ENCODE measurements at regions not wholly inside any gene's neighbourhood (a gene's known extent, or its start where the extent isn't known, plus 50 kb on each side); places are given as distances from the start of the nearest gene placed in this dataset.

DNA sequence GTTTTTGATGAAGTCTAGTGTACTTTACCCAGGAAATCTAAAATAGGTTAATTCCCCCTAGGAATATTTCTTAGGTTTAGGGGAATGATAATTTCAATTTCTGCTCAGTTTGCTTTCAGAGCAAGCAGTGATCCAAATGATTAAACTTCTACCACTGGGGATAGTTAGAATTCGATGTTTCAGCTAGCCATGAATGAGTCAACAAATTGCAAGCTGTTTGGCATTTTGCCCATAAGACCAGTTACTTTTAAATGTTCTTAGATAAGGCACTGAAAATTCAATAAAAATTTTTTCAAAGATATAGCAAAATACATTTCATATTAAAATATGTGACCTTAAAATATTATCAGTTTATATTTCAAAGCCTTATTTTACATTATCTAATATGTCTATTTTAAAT lies 993.6 kb downstream of the ARAP2 start:
- no peak for DNase-seq

DNA sequence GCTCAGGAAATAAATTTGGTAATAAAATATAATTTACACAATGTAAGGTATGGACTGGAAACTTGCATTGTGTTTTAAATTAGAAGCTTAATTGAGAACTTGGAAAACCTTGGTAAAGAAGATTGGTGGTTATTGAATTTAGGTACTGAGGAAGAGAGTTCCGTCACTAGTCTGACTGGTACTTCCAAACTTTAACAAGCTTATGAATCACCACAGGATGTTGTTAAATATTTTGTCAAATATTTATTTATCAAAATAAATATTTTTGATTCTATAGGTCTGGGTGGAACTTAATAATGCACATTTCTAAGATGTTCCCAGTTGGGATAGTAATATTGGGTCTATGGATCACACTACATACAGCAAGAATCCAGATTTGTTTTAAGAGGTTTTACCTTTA lies 992.2 kb downstream of the ARAP2 start:
- DNase-seq: no peak

DNA sequence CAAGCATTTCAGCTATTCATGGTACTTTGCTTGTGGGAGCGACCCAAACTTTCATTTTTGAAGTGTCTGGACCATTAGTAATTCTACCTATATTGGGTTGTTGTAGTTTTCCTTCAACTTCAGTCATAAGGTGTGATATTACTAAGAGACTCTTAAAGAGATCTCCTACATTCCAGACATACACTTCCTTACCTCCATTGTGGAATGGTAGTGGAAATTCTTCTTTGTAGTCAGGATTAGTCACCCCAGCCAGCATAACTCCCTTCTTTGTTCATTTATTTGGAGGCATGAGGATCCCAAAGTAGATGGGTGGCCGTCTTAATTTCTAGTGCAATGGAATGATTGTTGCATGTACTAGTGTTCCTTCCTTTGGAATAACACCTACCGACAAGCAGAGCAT lies 991.4 kb downstream of the ARAP2 start:
- DNase-seq: no peak

DNA sequence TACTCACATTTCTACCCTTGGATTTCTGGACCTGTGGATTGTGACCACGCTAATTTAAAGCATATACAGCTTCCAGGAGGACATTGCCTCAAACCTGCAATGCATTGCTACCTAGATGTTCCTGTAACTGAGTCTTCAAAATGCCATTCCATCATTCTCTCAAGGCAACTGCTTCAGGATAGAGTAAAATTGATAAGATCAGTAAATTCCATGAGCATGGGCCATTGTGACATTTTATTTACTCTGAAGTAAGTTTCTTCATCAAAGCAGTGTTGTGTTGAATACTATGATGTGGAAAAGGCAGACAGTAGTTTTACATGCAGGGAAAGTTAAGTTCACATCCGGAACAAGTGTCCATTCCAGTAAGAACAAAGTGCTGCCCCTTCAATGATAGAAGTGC lies 991.0 kb downstream of the ARAP2 start:
- DNase-seq: no peak

DNA sequence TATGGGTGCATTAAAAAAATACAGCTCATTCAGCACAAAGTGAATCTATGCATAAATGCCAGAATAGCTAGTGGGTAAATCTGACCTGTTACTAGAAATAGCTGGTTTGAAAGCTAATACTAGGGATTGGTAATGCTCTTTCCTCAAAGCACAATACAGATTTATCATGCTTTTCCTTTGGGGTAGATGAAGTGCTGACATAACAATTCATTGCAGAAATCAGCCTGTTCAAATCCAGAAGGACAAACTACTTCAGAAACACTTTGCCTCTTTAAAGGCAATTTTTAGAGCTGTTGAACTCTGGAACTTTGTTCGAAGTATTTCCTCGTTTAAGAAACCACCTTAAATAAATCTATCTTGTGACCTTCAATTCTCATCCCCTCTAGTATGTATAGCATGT lies 957.9 kb downstream of the ARAP2 start:
- DNase-seq: no peak

DNA sequence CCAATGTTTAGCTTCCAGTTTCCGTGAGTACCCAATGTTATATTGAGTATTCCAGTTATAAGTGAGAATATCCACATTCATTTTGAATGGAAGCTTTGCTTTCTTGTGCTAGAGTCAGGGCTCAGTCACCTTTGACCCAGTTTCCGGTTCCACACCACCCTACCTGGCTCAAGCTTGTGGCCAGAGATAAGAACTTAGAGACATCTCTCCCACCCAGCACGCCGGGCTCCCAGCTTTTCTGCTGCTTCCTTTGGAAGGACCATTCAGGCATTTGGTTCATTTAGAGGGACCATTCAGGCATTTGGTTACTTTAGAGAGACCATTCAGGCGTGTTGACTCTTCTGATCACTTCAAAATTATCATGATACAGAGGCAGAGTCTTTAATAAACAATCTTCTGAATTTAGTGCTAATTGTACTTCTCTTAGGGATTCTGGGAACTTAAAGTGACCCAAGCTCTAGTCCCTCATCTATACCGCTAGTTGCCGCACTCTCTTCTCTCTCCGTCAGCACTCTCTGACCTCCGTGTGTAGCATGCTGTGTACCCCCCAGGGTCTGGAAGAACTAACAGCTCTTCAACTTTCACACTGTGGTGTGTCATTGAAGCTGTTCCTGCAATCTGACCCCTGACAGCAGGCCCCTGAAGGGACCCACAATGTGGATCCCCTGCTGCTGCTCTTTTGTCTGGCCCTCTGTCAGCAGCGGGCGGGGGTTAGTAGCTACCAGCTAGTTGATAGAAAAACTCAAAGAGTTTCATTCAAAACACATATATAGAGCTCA lies 943.1 kb downstream of the ARAP2 start:
- no peak for DNase-seq

DNA sequence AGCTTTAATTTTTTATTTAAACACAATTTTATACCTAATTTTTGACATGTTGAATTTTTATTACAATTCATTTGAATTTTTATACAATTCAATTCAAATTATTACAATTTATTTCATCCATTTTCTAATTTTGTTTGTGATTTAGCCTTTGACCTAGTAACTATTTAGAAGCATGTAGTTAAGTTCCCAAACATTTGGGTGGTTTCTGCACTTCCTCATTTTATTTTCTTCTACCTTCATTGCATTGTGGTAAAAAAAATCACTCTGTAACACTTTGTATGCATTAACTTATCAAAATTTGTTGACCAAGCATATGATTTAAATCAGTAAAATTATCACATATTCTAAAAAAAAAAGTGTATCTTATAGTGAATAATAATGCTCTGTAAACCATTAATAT lies 928.9 kb downstream of the ARAP2 start:
- DNase-seq: no peak

DNA sequence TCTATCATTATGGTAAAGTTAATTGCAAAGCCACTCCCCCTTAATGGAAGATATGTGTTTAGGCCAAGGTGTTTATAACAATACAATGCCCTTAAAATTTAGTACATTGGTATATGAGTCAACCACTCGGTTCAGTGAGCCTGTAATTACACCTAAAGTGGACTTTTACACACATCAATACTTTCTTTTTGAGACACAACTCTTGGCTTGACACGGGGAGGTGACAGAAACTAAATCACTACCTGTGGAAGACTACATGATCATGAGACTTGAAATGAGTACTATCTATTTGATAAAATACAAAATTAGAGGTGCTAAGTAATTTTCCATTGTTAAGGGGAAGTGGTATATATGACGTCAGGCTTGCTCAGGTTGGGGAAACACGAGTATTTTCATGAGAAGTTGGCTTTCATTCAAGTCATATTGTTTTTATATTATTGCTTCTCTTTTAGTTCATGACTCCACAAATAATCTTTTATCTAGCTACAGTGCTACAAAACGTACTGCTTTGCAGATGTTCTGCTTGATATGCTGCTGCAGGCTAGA lies 918.3 kb downstream of the ARAP2 start:
- no peak for DNase-seq

DNA sequence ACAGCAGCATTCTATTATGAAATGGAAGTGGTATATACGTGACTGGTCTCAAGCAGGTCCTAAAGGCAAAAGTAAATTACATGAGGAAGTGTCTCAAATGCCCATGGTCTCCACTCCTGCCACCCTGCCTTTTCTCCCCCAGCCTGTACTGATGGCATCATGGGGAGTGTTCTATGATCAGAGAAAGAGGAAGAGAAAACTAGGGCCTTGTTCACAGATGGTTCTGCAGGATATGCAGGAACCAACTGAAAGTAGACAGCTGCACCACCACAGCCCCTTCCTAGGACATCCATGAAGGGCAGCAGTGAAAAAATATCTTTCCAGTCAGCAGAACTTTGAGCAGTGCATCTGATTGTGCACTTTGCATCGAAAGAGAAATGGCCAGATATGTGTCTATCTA lies 901.5 kb downstream of the ARAP2 start:
- no peak for DNase-seq

DNA sequence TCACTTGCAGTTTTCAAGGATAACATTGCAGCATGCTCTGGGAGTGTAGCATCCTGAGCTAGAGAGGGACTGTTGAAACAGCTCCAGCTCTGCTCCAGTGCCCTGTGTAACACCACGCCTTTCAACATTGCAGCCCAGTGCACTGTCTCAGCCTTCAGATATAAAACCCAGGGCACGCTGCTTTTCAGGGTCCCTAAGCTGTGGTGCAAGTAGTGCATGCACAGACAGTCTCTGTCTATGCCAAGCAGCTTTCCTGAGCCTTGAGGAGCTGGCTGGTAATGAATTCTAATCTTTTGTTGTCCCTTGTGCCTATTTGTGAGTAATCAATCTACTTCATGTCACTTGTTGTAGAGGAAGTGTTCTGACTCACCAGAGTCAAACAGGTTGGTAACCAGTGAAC lies 897.0 kb downstream of the ARAP2 start:
- DNase-seq: no peak

DNA sequence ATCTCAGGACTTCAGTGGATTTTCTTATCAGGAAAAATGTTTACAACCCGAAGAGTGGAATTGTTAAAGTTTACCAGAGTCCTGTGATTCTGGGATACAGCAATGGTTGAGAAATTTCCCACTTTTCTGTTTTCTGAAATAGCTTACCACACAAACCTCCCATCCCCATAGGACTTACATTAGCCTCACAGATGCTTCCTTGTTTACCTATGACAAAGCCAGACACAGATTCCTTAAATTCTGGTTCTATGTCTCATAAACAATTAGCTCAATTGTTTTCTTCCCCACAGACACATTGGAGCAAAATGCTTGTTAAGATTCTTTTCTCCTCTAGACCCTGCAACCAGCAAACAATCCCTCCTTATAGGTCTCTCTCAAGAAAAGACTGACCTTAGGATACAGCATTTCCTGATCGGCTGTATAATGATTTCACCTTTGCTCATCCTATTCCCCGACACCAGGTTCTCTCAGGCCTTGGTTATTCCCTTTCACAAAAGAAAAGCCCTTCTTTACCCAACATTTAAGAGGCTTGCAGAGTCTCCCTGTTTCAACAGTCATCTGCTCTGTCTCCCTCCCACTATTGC lies 886.2 kb downstream of the ARAP2 start:
- DNase-seq: no peak

DNA sequence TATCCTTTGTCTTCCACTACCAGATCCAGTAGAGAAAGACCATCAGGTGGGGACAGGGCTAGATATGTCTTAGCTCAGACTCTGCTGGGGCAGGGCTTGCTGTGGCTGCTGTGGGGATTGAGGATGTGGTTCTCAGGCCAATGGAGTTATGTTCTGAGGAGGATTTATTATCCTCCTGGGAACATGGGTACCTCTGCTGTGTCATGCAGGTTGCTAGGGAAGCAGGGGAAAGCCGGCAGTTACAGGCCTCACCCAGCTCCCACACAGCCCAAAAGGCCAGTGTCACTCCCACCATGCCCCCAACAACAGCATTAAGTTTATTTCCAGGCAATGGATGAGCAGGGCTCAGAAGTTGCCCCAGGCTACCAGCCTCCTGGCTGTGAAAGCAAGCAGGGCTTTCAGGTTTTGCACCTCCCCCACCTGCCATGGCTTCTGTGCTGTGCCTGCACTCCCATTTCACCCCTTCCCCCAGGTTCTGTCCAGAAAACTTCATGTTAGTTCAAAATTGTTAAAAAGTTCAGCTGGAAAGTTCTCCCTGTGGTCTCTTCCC lies 879.9 kb downstream of the ARAP2 start:
- DNase-seq: no peak

DNA sequence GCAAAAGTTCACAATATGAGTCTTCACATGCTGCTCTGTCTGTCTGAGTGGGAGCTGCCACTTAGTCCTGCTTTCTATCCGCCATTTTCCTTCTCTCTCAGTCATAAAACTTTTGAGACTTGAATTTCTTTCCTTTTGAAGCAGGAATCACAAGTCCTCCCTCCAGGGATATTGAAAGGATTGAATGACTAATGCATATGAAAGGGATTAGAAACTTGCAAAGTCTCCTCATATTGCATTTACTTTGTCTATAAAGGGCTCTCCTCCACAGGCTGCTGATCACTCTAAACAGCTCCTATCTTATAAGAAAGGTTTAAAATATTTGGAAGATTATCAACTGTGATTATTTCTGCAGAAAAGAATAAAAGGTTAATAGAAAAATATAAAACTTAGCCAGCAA lies 879.1 kb downstream of the ARAP2 start:
- no peak for DNase-seq

DNA sequence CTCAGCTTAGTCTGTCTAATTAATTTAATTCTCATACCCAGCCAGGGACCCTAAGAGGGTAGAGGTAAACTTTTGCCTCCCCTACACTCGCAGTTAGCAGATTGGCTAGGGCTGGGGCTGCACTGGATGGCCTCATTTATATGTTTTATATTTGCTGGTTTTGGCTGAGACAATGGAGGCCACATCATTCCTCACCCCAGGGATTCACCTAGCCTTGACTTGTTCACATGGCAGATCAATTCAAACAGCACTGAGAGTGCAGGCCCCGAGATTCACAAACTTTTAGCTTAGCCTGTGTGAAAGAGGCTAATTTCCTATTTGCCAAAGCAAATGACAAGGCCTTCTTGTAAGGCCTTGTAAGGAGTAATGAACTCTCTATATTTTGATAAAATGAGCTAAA lies 844.4 kb downstream of the ARAP2 start:
- DNase-seq: no peak

DNA sequence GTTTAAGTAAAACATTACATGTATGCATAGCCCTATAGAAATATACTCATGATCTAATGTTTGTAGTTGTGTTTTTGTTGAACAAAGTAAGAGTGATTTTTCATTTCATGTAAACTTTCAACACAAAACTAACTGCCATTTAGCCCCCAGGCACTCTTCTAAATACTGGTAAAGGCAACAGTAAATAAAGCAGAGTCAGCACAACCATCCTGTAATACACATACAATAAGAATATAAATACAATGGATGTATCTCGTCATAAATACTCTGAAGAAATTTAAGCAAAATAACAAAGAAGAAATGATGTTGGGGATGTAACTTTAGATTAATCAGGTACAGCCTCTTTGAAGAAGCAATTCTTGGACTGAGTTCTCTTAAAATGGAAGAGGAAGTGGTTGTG lies 821.2 kb downstream of the ARAP2 start:
- DNase-seq: no peak

DNA sequence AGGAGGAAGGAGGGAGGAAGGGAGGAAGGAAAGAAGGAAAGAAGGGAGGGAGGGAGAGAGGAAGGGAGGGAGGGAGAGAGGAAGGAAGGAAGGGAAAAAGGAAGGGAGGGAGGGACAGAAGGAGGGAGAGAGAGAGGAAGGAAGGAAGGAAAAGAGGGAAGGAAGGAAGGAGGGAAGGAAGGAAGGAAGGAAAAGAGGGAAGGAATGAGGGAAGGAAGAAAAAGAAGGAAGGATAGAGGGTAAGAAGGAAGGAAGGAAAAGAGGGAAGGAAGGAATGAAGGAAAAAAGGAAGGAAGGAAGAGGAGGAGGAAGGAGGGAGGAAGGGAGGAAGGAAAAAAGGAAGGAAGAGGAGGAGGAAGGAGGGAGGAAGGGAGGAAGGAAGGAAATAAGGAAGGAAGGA lies 796.8 kb downstream of the ARAP2 start:
- DNase-seq: no peak

DNA sequence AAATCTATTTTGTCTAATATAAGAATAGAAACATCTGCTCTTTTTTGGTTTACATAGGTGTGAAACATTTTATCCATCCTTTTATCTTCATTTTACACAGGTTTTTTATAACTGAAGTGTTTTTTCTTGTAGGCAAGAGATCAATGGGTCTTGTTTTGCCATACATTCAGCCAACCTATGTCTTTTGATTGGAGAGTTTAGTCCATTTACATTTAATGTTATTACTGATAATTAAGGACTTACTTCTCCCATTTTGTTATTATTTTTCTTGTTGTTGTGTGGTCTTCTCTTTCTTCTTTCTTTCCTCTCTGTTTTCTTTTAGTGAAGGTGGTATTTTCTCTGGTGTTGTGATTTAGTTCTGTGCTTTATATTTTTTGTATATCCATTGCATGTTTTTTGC lies 785.3 kb downstream of the ARAP2 start:
- DNase-seq: no peak

DNA sequence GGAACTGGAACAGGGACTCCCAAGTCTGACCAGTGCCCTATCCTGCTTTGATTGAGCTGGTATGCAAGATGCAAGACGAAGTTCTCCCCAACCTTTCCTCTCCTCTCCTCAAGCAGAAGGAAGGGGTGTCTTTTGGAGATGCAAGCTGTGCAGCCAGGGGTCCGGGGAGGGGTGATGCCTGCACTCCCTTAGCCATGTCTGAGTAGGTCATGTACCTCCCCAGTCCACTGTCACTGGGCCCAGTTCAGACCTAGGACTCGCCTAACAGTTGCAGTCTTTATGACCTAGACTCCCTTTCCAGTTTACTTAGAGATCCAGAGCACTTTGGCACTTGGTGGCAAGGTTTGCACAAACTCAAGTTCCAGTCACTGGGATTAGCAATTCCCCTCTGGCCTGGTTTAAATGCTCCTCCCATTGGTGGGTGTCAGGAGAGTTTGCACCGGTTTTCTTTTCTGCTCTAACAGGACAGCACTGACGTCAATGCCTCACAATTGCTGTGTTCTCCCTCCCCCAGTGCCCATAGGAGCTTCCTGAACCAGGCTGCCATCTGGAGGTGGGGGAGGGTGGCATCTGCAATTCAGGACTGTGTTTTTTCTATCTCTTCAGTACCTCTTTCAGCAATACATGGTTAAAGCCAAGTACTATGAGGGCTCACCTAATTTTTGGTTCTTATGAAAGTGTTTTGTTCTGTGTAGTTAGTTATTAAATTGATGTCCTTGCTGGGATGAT lies 782.2 kb downstream of the ARAP2 start:
- DNase-seq: no peak

DNA sequence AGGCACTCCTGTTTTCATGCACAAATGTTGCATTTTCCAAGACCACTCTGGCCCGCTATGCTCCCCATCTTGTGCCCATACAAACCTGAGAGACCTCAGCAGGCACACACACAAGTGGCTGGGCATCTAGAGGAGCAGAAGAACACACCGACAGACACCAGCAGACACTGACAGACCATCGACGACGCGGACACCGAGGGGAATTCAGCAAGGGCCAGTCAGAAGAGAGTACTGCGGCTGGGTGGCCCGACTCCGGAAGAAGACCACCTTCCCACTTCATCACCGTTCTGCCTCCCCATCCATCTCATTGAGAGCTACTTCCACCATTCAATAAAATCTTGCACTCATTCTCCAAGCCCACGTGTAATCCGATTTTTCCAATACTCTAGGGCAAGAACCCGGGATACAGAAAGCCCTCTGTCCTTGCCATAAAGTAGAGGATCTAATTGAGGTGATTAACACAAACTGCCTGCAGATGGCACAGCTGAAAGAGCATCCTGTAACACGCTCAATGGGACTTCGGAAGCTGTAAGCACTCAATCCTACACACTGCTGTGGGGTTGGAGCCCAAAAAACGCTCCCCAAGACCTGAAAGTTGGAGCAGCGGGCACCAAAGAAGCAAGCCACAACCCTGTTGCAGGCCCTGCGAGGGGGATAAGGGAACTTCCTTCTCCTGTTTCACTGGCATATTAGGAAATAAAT lies 780.9 kb downstream of the ARAP2 start:
- DNase-seq: no peak

DNA sequence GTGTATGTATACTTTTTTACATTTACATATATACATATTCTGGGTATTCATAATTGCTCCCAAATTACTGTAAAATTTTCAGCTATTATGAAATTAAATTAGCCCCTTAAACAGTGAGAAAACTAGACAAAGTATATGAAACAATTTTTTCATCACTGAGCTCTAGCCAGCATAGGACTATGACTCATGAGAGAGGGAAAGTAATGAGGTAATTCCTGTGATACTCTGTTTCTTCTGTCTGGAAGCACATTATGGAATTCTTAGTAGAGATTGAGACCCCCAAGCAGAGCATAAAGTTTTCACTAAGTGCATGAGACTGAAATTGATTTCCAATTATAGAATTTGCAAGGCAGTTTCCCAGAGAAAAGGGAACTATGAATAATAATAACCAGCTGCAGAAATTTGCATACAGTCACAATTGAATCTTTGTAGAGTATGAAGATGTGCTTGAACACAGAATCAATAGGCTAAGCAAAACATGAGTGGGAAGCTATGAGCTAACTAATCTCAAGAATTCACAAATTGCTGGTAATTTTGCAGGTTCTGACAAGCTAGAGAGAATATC lies 779.3 kb downstream of the ARAP2 start:
- DNase-seq: no peak

DNA sequence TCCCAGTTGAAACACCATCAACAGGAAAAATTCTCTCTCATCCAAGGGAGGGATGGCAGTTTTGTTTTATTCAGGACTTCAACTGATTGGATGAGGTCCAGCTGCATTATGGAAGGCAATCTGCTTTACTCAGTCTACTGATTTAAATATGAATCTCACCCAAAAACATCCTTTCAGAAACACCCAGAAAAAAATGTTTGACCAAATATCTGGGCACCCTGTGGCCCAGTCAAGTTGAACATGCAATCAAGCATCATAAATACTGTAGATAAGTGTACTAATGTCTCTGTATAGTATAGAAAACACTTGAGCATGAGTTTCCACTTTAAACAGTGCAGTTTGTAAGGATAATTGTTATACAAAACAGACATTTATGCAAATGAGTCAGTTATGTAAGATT lies 753.2 kb downstream of the ARAP2 start:
- DNase-seq: no peak

DNA sequence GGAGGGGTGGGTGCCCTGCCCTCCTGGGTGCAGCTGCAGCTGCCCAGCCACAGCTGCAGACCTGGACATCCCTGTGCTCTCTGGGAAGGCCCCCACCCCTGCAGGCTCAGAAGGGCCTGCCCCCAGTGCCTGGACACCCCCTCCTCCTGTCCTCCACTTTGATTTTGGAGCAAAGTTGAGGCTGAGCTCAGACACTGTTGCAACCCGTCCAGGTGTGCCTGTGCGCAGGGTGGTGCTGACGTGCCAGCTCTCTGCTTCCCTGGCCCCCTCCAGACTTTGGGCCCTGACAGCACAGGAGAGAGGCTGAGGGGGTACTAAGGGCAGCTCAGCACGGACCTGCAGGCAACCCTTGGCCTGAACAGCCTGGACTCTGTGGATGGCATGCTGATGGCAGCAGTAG lies 750.3 kb downstream of the ARAP2 start:
- DNase-seq: no peak

DNA sequence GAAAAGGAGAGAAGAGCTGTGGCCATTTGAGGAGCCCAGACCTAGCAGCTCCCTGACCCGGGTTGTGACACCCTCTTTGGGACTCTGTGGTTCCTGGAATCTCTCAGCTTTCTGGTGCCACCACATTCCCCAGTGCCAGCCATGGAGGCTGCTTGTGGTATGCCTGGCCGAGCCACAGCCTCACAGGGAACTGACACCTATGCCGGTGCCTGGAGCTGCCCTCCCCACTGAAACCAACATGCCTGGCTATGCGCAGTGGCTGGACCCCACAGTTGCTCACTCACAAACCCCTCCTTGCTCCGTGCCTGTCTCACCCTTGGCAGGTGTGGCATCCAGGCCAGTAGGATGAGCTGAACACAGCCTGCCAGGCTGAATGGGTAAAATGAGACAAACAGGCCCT lies 749.4 kb downstream of the ARAP2 start:
- DNase-seq: no peak

Measured in activated CD4-positive, alpha-beta T cell treated with anti-CD3 and anti-CD28 coated beads, Interleukin-2, Interleukin-6, amounts not matched to agents 100 ng/mL and 50 ng/mL, durations not matched to agents 16 hours and 8 hours (primary cell).